Memory B cell (primary cell): ENCODE measurements at regions not wholly inside any gene's neighbourhood (a gene's known extent, or its start where the extent isn't known, plus 50 kb on each side); places are given as distances from the start of the nearest gene placed in this dataset.

ENCODE experiments used
- ATAC-seq: fragments of 150-1000 bp; cut with Tn5 transposase; 2 replicates; pipeline ENCODE4 v1.10.0; 2021; ENCODE audit warnings: low read depth, mild to moderate bottlenecking, moderate library complexity
- DNase-seq, 2 donors: peaks; one replicate each; pipeline ENCODE4 v3.0.0; 2022; ENCODE audit warnings: low spot score in 2 of 2
- H3K27ac Mint-ChIP-seq: one replicate; pipeline ENCODE4 v1.8.0; 2022; ENCODE audit warnings: mild to moderate bottlenecking, moderate library complexity, mixed read lengths
- H3K27me3 Mint-ChIP-seq: one replicate; pipeline ENCODE4 v1.8.0; 2022; ENCODE audit warnings: mixed read lengths
- H3K36me3 Mint-ChIP-seq: one replicate; pipeline ENCODE4 v1.8.0; 2022; ENCODE audit warnings: mild to moderate bottlenecking, mixed read lengths
- H3K4me1 Mint-ChIP-seq: one replicate; pipeline ENCODE4 v1.8.0; 2022; ENCODE audit warnings: mixed read lengths
- H3K4me3 Mint-ChIP-seq: one replicate; pipeline ENCODE4 v1.8.0; 2022; ENCODE audit warnings: mild to moderate bottlenecking, moderate library complexity, mixed read lengths
- H3K9me3 Mint-ChIP-seq: one replicate; pipeline ENCODE4 v1.8.0; 2022; ENCODE audit warnings: mixed read lengths

GRCh38 chr13:54636231-54636630 lies 1607.6 kb downstream of the OLFM4 start:
- Mint-ChIP-seq H3K36me3 (no peaks in the 10 kb centered on the region), H3K4me3 (no peak overlapping the region), H3K4me1 (no peaks in the 10 kb centered on the region), H3K27me3 (no peaks in the 10 kb centered on the region), H3K27ac (no peak overlapping the region), H3K9me3 (peaks cover 5% of the 10 kb centered on the region)
- ATAC-seq: no peak
- no peak for DNase-seq

GRCh38 chr13:54637366-54637765 lies 1608.8 kb downstream of the OLFM4 start:
- ATAC-seq: no peak
- Mint-ChIP-seq H3K9me3 (peaks cover 3% of the 10 kb centered on the region), H3K27ac (no peak overlapping the region), H3K27me3 (no peaks in the 10 kb centered on the region), H3K4me1 (no peaks in the 10 kb centered on the region), H3K4me3 (no peak overlapping the region), H3K36me3 (no peaks in the 10 kb centered on the region)
- no peak for DNase-seq

- DNase-seq: no peak
- no peak overlapping the region for H3K27ac Mint-ChIP-seq
- no peak overlapping the region for H3K4me3 Mint-ChIP-seq
- no peaks in the 10 kb centered on the region for H3K4me1 Mint-ChIP-seq
- no peaks in the 10 kb centered on the region for H3K27me3 Mint-ChIP-seq
- ATAC-seq: no peak
- H3K36me3 Mint-ChIP-seq: no peaks in the 10 kb centered on the region
- H3K9me3 Mint-ChIP-seq: peaks cover 8% of the 10 kb centered on the region
Observed at GRCh38 chr13:54640719-54641118, 1612.1 kb downstream of the OLFM4 start.

- H3K4me3 Mint-ChIP-seq: no peak overlapping the region
- ATAC-seq (no peak), DNase-seq (no peak)
- H3K27ac Mint-ChIP-seq: no peak overlapping the region
- peaks cover 7% of the 10 kb centered on the region for H3K9me3 Mint-ChIP-seq
- no peaks in the 10 kb centered on the region for H3K36me3 Mint-ChIP-seq
- H3K4me1 Mint-ChIP-seq: no peaks in the 10 kb centered on the region
- no peaks in the 10 kb centered on the region for H3K27me3 Mint-ChIP-seq
Observed at GRCh38 chr13:54643863-54644262, 1615.2 kb downstream of the OLFM4 start.

GRCh38 chr13:54647275-54647674 lies 1618.7 kb downstream of the OLFM4 start:
- no peak for DNase-seq
- H3K4me1 Mint-ChIP-seq: no peaks in the 10 kb centered on the region

GRCh38 chr13:54657588-54657987 lies 1629.0 kb downstream of the OLFM4 start:
- peaks cover 1% of the 10 kb centered on the region for H3K9me3 Mint-ChIP-seq

More at GRCh38 chr13:54647275-54647674, 1618.7 kb downstream of the OLFM4 start:
- Mint-ChIP-seq H3K27me3 (no peaks in the 10 kb centered on the region), H3K36me3 (no peaks in the 10 kb centered on the region), H3K27ac (no peak overlapping the region), H3K4me3 (no peak overlapping the region), H3K9me3 (peaks cover 8% of the 10 kb centered on the region)
- ATAC-seq: no peak

GRCh38 chr13:54658771-54659170 lies 1630.2 kb downstream of the OLFM4 start:
- DNase-seq: no peak
- Mint-ChIP-seq H3K27ac (no peak overlapping the region), H3K4me3 (no peak overlapping the region), H3K9me3 (peaks cover 3% of the 10 kb centered on the region), H3K36me3 (no peaks in the 10 kb centered on the region), H3K4me1 (no peaks in the 10 kb centered on the region), H3K27me3 (no peaks in the 10 kb centered on the region)
- ATAC-seq: no peak

More at GRCh38 chr13:54657588-54657987, 1629.0 kb downstream of the OLFM4 start:
- no peak for DNase-seq
- H3K27me3 Mint-ChIP-seq: no peaks in the 10 kb centered on the region
- H3K27ac Mint-ChIP-seq: no peak overlapping the region
- no peaks in the 10 kb centered on the region for H3K36me3 Mint-ChIP-seq
- no peaks in the 10 kb centered on the region for H3K4me1 Mint-ChIP-seq
- no peak for ATAC-seq
- H3K4me3 Mint-ChIP-seq: no peak overlapping the region

DNA sequence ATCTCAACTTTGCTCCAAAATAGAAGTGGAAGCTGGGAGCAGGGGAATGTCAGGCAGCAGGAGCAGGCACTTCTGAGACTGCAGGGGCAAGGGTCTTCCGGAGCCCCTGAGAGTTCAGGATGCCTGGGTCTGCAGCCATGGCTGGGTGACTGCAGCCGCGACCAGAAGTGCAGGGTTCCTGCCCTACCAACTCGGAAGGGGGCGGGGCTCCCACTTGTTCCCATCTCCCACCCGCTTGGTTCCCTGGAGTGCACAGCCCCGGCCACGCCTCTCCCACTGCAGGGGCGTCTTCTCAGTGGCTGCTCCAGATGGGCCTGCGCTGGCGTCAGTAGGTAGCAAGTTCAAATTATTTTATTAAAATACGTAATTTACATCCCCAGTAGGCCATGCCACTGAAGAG lies 1631.7 kb downstream of the OLFM4 start:
- Mint-ChIP-seq H3K4me1 (no peaks in the 10 kb centered on the region), H3K27me3 (no peaks in the 10 kb centered on the region), H3K27ac (no peak overlapping the region), H3K36me3 (no peaks in the 10 kb centered on the region), H3K4me3 (no peak overlapping the region), H3K9me3 (peaks cover 3% of the 10 kb centered on the region)
- DNase-seq (no peak), ATAC-seq (no peak)

DNA sequence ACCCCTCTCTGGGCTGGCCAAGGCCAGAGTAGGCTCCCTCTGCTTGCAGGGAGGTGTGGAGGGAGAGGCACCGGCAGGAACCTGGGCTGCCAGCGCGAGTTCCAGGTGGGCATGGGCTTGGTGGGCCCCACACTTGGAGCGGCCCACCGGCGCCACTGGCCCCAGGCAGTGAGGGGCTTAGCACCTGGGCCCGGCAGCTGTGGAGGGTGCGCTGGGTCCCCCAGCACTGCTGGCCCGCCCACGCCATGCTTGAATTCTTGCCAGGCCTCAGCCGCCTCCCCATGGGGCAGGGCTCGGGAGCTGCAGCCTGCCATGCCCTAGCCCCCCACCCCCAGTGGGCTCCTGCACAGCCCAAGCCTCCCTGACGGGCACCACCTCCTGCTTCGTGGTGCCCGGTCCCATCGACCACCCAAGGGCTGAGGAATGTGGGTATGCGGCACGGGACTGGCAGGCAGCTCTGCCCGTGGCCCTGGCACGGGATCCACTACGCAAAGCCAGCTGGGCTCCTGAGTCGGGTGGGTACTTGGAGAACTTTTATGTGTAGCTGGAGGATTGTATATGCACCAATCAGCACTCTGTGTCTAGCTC lies 1648.0 kb downstream of the OLFM4 start:
- H3K27ac Mint-ChIP-seq: no peak overlapping the region
- peaks cover 2% of the 10 kb centered on the region for H3K9me3 Mint-ChIP-seq

DNA sequence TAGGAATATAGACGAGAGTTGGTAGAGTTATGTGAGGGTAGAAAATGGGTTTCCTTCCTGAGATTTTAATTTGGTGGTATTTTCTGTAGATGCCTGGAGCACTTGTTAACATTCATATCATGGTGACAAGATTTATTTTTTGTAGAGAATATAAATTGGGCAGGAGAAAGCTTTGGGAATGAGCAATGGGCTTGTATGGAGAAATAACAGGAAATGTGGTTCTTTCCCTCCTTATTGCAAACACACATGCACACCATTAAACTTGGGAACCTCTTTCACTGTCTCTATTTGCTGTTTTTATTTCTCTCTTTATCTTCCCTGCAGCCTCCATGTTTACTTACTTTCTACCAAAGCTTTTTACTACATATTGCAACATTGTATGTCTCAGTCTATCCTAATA lies 1653.6 kb downstream of the OLFM4 start:
- Mint-ChIP-seq H3K9me3 (peaks cover 2% of the 10 kb centered on the region), H3K27me3 (no peaks in the 10 kb centered on the region), H3K36me3 (no peaks in the 10 kb centered on the region), H3K4me1 (no peaks in the 10 kb centered on the region), H3K27ac (no peak overlapping the region), H3K4me3 (no peak overlapping the region)
- ATAC-seq: no peak
- DNase-seq: no peak

More for the DNA sequence above, 1648.0 kb downstream of the OLFM4 start:
- no peak for DNase-seq
- Mint-ChIP-seq H3K4me3 (no peak overlapping the region), H3K27me3 (no peaks in the 10 kb centered on the region), H3K4me1 (no peaks in the 10 kb centered on the region), H3K36me3 (no peaks in the 10 kb centered on the region)
- no peak for ATAC-seq

GRCh38 chr13:54687173-54687572 lies 1658.6 kb downstream of the OLFM4 start:
- Mint-ChIP-seq H3K27me3 (no peaks in the 10 kb centered on the region), H3K4me1 (no peaks in the 10 kb centered on the region), H3K9me3 (peaks cover 2% of the 10 kb centered on the region), H3K4me3 (no peak overlapping the region), H3K36me3 (no peaks in the 10 kb centered on the region), H3K27ac (no peak overlapping the region)
- ATAC-seq: no peak
- no peak for DNase-seq

GRCh38 chr13:54699831-54700230 lies 1671.2 kb downstream of the OLFM4 start:
- Mint-ChIP-seq H3K27ac (no peak overlapping the region), H3K4me1 (no peaks in the 10 kb centered on the region), H3K4me3 (no peak overlapping the region), H3K36me3 (no peaks in the 10 kb centered on the region), H3K9me3 (peaks cover 2% of the 10 kb centered on the region), H3K27me3 (no peaks in the 10 kb centered on the region)
- ATAC-seq (no peak), DNase-seq (no peak)

DNA sequence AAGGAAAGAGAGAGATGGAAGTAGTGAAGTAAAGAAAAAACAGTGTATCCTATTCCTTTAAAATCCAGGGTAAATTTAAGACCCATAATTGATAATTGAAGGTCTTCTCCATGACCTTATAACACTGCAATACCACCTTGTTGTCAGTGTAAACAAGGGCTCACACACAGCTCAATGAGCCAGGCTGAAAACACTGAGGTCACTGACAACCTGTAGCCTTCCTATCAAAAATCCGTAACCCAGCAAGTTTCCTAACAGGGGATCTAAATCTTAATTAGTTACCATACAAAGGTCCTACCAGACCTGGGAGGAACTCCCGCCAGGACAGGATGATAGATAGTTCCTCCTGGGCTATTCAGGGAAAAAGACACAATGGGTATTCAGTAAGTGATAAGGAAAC lies 1677.1 kb downstream of the OLFM4 start:
- DNase-seq: no peak
- H3K9me3 Mint-ChIP-seq: peaks cover 2% of the 10 kb centered on the region
- H3K4me3 Mint-ChIP-seq: no peak overlapping the region

DNA sequence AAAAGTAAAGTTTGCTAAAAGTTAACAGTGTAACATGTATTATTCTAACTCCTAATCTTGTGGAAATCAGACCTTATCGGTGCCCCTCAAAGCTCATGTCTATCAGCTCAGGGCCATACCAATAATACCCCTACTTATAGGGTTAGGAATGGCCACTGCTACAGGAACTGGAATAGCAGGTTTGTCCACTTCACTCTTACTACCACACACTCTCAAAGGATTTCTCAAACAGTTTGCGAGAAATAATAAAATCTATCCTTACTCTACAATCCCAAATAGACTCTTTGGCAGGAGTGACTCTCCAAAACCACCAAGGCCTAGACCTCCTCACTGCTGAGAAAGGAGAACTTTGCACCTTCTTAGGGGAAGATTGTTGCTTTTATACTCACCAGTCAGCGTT lies 1677.7 kb downstream of the OLFM4 start:
- ATAC-seq: no peak
- H3K9me3 Mint-ChIP-seq: peaks cover 2% of the 10 kb centered on the region
- H3K36me3 Mint-ChIP-seq: no peaks in the 10 kb centered on the region
- H3K27ac Mint-ChIP-seq: no peak overlapping the region
- H3K27me3 Mint-ChIP-seq: no peaks in the 10 kb centered on the region
- H3K4me3 Mint-ChIP-seq: no peak overlapping the region
- no peaks in the 10 kb centered on the region for H3K4me1 Mint-ChIP-seq
- no peak for DNase-seq

More for the DNA sequence above, 1677.1 kb downstream of the OLFM4 start:
- Mint-ChIP-seq H3K4me1 (no peaks in the 10 kb centered on the region), H3K27ac (no peak overlapping the region), H3K36me3 (no peaks in the 10 kb centered on the region), H3K27me3 (no peaks in the 10 kb centered on the region)
- ATAC-seq: no peak

- Mint-ChIP-seq H3K4me1 (no peaks in the 10 kb centered on the region), H3K27ac (no peak overlapping the region), H3K36me3 (no peaks in the 10 kb centered on the region), H3K9me3 (peaks cover 2% of the 10 kb centered on the region), H3K4me3 (no peak overlapping the region), H3K27me3 (no peaks in the 10 kb centered on the region)
- ATAC-seq (no peak), DNase-seq (no peak)
Observed at GRCh38 chr13:54709546-54709945, 1680.9 kb downstream of the OLFM4 start.
